H1 (cell line): ENCODE measurements at regions not wholly inside any gene's neighbourhood (a gene's known extent, or its start where the extent isn't known, plus 50 kb on each side); places are given as distances from the start of the nearest gene placed in this dataset.

ENCODE experiments used
- CTCF ChIA-PET: fragments of 300-600 bp; sonication (Branson Sonifier 250); formaldehyde crosslinking; loops from one replicate; lab custom pipeline; 2021; ENCODE audit not compliant: partially characterized antibody; lab: Charles Lee
- POLR2A ChIA-PET: fragments of 300-600 bp; sonication (Branson Sonifier 250); formaldehyde crosslinking; loops from one replicate; lab custom pipeline; 2021; ENCODE audit warnings: inconsistent platforms; ENCODE audit not compliant: partially characterized antibody; lab: Charles Lee
- DNase-seq, 2 experiments: peaks; one replicate each; pipeline versions ENCODE4 v3.0.0 to v3.0.0-alpha.2; 2010 to 2022; ENCODE audit warnings: low spot score in 2 of 2, low read depth in 1 of 2, mixed read lengths in 1 of 2
- FAIRE-seq: peaks from 2 replicates; lab custom pipeline; 2011; peaks lifted over from hg19 to GRCh38; lab: Jason Lieb, UNC
- H2AFZ ChIP-seq: 2 replicates; pipeline ENCODE4 v1.8.1; 2012; ENCODE audit warnings: low read length, inconsistent platforms
- H2AK5ac ChIP-seq: 2 replicates; pipeline ENCODE4 v1.6.1; 2013; ENCODE audit warnings: low read depth, low read length
- H2BK120ac ChIP-seq: replicated peaks from 2 replicates; pipeline ENCODE3; 2013; ENCODE audit warnings: low read depth, low read length, inconsistent platforms
- H2BK12ac ChIP-seq: 2 replicates; pipeline ENCODE4 v1.6.1; 2013; ENCODE audit warnings: low read depth, low read length
- H2BK15ac ChIP-seq: 2 replicates; pipeline ENCODE4 v1.6.1; 2013; ENCODE audit warnings: low read length
- H2BK20ac ChIP-seq: 2 replicates; pipeline ENCODE4 v1.6.1; 2013; ENCODE audit warnings: low read length
- H2BK5ac ChIP-seq: 2 replicates; pipeline ENCODE4 v1.6.1; 2013; ENCODE audit warnings: low read depth, low read length
- H3K14ac ChIP-seq: 2 replicates; pipeline ENCODE4 v1.6.1; 2013; ENCODE audit warnings: inconsistent platforms; ENCODE audit not compliant: insufficient read length
- H3K18ac ChIP-seq: 2 replicates; pipeline ENCODE4 v1.6.1; 2013; ENCODE audit warnings: low read length; ENCODE audit errors: extremely low read depth
- H3K23ac ChIP-seq: 2 replicates; pipeline ENCODE4 v1.6.1; 2013; ENCODE audit warnings: inconsistent platforms; ENCODE audit not compliant: insufficient read length
- H3K23me2 ChIP-seq: 2 replicates; pipeline ENCODE4 v1.6.1; 2013; ENCODE audit warnings: low read depth, low read length
- H3K27ac ChIP-seq: 2 replicates; pipeline ENCODE4 v1.6.1; 2011; ENCODE audit warnings: low read depth, low read length, inconsistent platforms
- H3K27me3 ChIP-seq, 4 experiments: replicated peaks in 1 of 4; 1 replicate in 1 of 4; 2 replicates in 3 of 4; pipeline versions ENCODE4 v1.6.1 to v1.8.1; 2011 to 2013; ENCODE audit warnings: low read length in 3 of 4, mild to moderate bottlenecking in 3 of 4, inconsistent platforms in 2 of 4, mixed read lengths in 2 of 4, moderate library complexity in 1 of 4; ENCODE audit not compliant: control insufficient read depth in 3 of 4, insufficient read depth in 3 of 4; ENCODE audit errors: extremely low read depth in 1 of 4
- H3K36me3 ChIP-seq, 4 experiments: 2 replicates each; pipeline versions ENCODE4 v1.6.1 to v1.8.1; 2011 to 2013; ENCODE audit warnings: mild to moderate bottlenecking in 4 of 4, low read length in 3 of 4, moderate library complexity in 2 of 4, control low read depth in 1 of 4, inconsistent platforms in 1 of 4; ENCODE audit not compliant: insufficient read depth in 4 of 4, control insufficient read depth in 2 of 4
- H3K4ac ChIP-seq: replicated peaks from 2 replicates; pipeline ENCODE3; 2013; ENCODE audit warnings: low read length, low read depth, mixed read lengths, inconsistent platforms; ENCODE audit not compliant: insufficient read length
- H3K4me1 ChIP-seq, 4 experiments: replicated peaks in 1 of 4; 1 replicate in 1 of 4; 2 replicates in 3 of 4; pipeline versions ENCODE4 v1.6.1 to v1.8.1; 2011 to 2013; ENCODE audit warnings: low read length in 3 of 4, inconsistent platforms in 2 of 4, mixed read lengths in 1 of 4; ENCODE audit not compliant: insufficient read depth in 4 of 4, control insufficient read depth in 3 of 4
- H3K4me2 ChIP-seq, 2 experiments: 2 replicates each; pipeline versions ENCODE4 v1.6.1 to v1.8.1; 2011 to 2013; ENCODE audit warnings: low read depth in 2 of 2, low read length in 2 of 2, control low read depth in 1 of 2, inconsistent platforms in 1 of 2, mild to moderate bottlenecking in 1 of 2; ENCODE audit not compliant: insufficient read depth in 1 of 2
- H3K4me3 ChIP-seq, 4 experiments: fragments of 200-600, 300-600 bp in 1 of 4; sonication (generic), shearing (Covaris generic), sonication (Bioruptor Twin) in 1 of 4; 2 replicates each; pipeline versions ENCODE4 v1.5.1 to v1.8.1; 2011 to 2016; ENCODE audit warnings: low read length in 4 of 4, low read depth in 3 of 4, control low read depth in 2 of 4, inconsistent platforms in 2 of 4, mild to moderate bottlenecking in 2 of 4, mixed read lengths in 1 of 4, moderate library complexity in 1 of 4; ENCODE audit not compliant: insufficient read depth in 2 of 4; ENCODE audit errors: extremely low read depth in 1 of 4
- H3K56ac ChIP-seq: replicated peaks from 2 replicates; pipeline ENCODE3; 2013; ENCODE audit warnings: low read depth, mild to moderate bottlenecking, mixed read lengths, low read length, inconsistent platforms; ENCODE audit not compliant: insufficient read length
- H3K79me1 ChIP-seq: 2 replicates; pipeline ENCODE4 v1.6.1; 2013; ENCODE audit warnings: low read depth, low read length, control low read depth
- H3K79me2 ChIP-seq, 2 experiments: 2 replicates each; pipeline versions ENCODE4 v1.6.1 to v1.8.1; 2012 to 2013; ENCODE audit warnings: low read length in 2 of 2, mild to moderate bottlenecking in 2 of 2, inconsistent platforms in 1 of 2; ENCODE audit not compliant: insufficient read depth in 2 of 2, control insufficient read depth in 1 of 2
- H3K9ac ChIP-seq, 4 experiments: replicated peaks in 1 of 4; 1 replicate in 1 of 4; 2 replicates in 3 of 4; pipeline versions ENCODE4 v1.6.1 to v1.8.1; 2011 to 2013; ENCODE audit warnings: low read depth in 3 of 4, low read length in 3 of 4, control low read depth in 2 of 4, mild to moderate bottlenecking in 2 of 4, moderate library complexity in 2 of 4, inconsistent platforms in 1 of 4; ENCODE audit errors: extremely low read depth in 1 of 4
- H3K9me3 ChIP-seq, 2 experiments: 2 replicates each; pipeline versions ENCODE4 v1.6.1 to v1.8.1; 2012 to 2013; ENCODE audit warnings: mild to moderate bottlenecking in 2 of 2, moderate library complexity in 2 of 2, control low read depth in 1 of 2, inconsistent platforms in 1 of 2, low read depth in 1 of 2, low read length in 1 of 2, mixed read lengths in 1 of 2; ENCODE audit not compliant: insufficient read depth in 2 of 2
- H4K20me1 ChIP-seq, 2 experiments: replicated peaks in 1 of 2; 2 replicates each; pipeline versions ENCODE3 to v1.8.1; 2011 to 2013; ENCODE audit warnings: inconsistent platforms in 2 of 2, low read length in 2 of 2, mild to moderate bottlenecking in 1 of 2; ENCODE audit not compliant: insufficient read depth in 2 of 2, control insufficient read depth in 1 of 2
- H4K5ac ChIP-seq: 2 replicates; pipeline ENCODE4 v1.6.1; 2013; ENCODE audit warnings: low read length, low read depth, mixed read lengths, inconsistent platforms; ENCODE audit not compliant: insufficient read length
- H4K8ac ChIP-seq: 2 replicates; pipeline ENCODE4 v1.8.0; 2013; ENCODE audit warnings: mild to moderate bottlenecking, moderate library complexity, low read length, inconsistent platforms; ENCODE audit not compliant: insufficient read depth; ENCODE audit errors: extremely low read depth
- H4K91ac ChIP-seq: replicated peaks from 2 replicates; pipeline ENCODE3; 2013; ENCODE audit warnings: low read length, mixed read lengths, inconsistent platforms; ENCODE audit not compliant: insufficient read length
- EGR1 ChIP-seq: IDR thresholded peaks from 2 replicates; pipeline ENCODE4 v1.6.1; 2011; ENCODE audit warnings: low read depth, low read length, borderline replicate concordance
- RXRA ChIP-seq: IDR thresholded peaks from 2 replicates; pipeline ENCODE4 v1.6.1; 2011; ENCODE audit warnings: low read depth, mild to moderate bottlenecking, low read length, moderate library complexity; ENCODE audit not compliant: insufficient read depth
- WGBS, 2 experiments: shearing (Covaris generic) in 1 of 2; methylation state at CpG; one replicate each; pipeline versions ENCODE4 v1.1.6 to v1.1.7; 2013 to 2015; ENCODE audit warnings: low lambda C conversion rate in 2 of 2, mixed read lengths in 2 of 2, inconsistent platforms in 1 of 2, low coverage in 1 of 2, missing lambda C conversion rate in 1 of 2; ENCODE audit not compliant: insufficient replicate concordance in 2 of 2, insufficient coverage in 1 of 2, insufficient read length in 1 of 2; ENCODE audit errors: extremely low coverage in 1 of 2, missing lambda C conversion rate in 1 of 2; 5-methylcytosine and 5-hydroxymethylcytosine counted together

GRCh38 chr2:237227592-237228280 is 142.0 kb downstream of the COPS8 start:
- H2BK120ac ChIP-seq = no peak overlapping the region

More at GRCh38 chr2:237227592-237228280, 142.0 kb downstream of the COPS8 start:
- Histone ChIP-seq H3K14ac (no peak overlapping the region), H3K4me2 (no peak overlapping the region), H2AK5ac (no peak overlapping the region), H3K18ac (no peak overlapping the region), H3K27ac (no peak overlapping the region), H3K9me3 (peaks cover 0 to 2% of the 10 kb centered on the region in 2 experiments; a peak in 1 of 4 replicates), H2BK20ac (no peak overlapping the region), H3K36me3 (no peaks in the 10 kb centered on the region; a peak in 2 of 8 replicates), H4K20me1 (no peaks in the 10 kb centered on the region), H3K79me1 (no peaks in the 10 kb centered on the region), H3K23ac (no peak overlapping the region), H3K56ac (no peak overlapping the region), H2BK5ac (no peak overlapping the region), H3K23me2 (no peaks in the 10 kb centered on the region), H3K4me1 (no peaks in the 10 kb centered on the region; a peak in 1 of 7 replicates), H3K4ac (no peak overlapping the region), H4K91ac (no peak overlapping the region), H2AFZ (no peak overlapping the region), H2BK15ac (no peak overlapping the region; the same call in 1 of the 2 replicates)
- CTCF ChIA-PET = interaction anchor here (0.8 to 1.3 kb wide), 3 partner anchors 10 to 193 kb away, joined by 3 to 4 read pairs (median 3); no protein-coding TSS in a partner anchor
- no peak for DNase-seq
- TF ChIP-seq RXRA = no peak
- no peak for TF ChIP-seq EGR1
- TF ChIP-seq, all 59 proteins: peak for 0
- no peak overlapping the region for H3K4me3 ChIP-seq
- no peaks in the 10 kb centered on the region; a peak in 1 of 7 replicates for H3K27me3 ChIP-seq
- H4K8ac ChIP-seq = no peak overlapping the region
- POLR2A ChIA-PET = no interaction called here
- 92% methylated on average over 7 of the region's 7 CpGs; no CpG with 5 or more reads in 1 of the 2 experiments for WGBS, 2 experiments
- no peak overlapping the region for H4K5ac ChIP-seq
- no peak for FAIRE-seq
- no peak overlapping the region for H2BK12ac ChIP-seq
- no peaks in the 10 kb centered on the region for H3K79me2 ChIP-seq
- no peak overlapping the region for H3K9ac ChIP-seq
